ENCODE measurements at regions not wholly inside any gene's neighbourhood (a gene's known extent, or its start where the extent isn't known, plus 50 kb on each side); places are given as distances from the start of the nearest gene placed in this dataset.
A peak's percentile ranks its signal among the peaks of the same experiment; 100 is the strongest.
"Not testable (repeated sequence)": the region's sequence is repeated elsewhere in the genome, so short reads cannot be mapped to it uniquely, and the experiment has no call there.

DNA sequence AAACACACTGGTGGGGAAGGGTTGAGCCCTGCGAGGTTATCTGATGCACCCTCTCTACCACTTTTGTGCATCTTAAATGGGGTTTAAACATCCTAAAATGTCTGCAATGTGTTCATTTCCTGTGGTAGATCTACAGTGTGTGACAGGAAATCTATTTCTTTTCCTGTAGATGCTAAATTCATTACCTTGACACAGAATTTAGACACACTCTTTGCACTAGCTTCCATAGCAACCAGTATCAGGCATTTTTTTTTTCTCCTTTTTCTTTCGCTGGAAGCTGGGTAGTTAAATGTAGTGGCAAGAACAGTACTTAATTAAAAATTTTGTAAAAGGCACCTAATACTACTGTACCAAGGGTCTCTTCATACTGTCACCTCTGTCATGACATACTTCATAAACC lies 141.1 kb downstream of the RFPL4B start:
- TF ChIP-seq JUND (IDR thresholded peaks at IDR 0.05; ENCODE audit: low read depth) = no peak
- DNase-seq (ENCODE audit: low read depth in 1 of 2, low spot score in 1 of 2) = no peak
- in situ Hi-C loops (cut with HindIII; ENCODE audit: low pct_unique_long_range_greater_than_20kb, low sequenced_read_pairs) = no loop called here

DNA sequence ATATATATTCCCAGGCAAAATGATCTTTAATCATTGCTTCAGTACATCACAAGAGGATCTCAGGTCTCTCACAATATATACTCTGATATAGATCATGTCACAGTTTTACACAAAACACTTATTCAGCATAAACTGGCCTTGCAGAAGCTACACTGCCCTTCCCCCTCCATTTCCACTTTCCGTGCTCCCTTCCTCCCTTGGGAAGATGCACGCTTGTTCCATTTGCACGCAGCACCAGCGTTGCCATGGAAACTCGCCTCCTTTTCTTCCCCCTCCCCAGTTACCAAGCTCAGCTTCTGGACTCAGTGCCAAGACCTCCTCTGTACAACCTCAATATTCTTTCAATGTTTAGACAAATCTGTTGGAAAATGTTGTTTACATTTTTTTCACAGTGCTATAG lies 154.6 kb downstream of the RFPL4B start:
- in situ Hi-C loops (cut with HindIII; ENCODE audit: low pct_unique_long_range_greater_than_20kb, low sequenced_read_pairs) = no loop called here
- TF ChIP-seq JUND (IDR thresholded peaks at IDR 0.05; ENCODE audit: low read depth) = no peak
- no peak for DNase-seq (ENCODE audit: low read depth in 1 of 2, low spot score in 1 of 2)

DNA sequence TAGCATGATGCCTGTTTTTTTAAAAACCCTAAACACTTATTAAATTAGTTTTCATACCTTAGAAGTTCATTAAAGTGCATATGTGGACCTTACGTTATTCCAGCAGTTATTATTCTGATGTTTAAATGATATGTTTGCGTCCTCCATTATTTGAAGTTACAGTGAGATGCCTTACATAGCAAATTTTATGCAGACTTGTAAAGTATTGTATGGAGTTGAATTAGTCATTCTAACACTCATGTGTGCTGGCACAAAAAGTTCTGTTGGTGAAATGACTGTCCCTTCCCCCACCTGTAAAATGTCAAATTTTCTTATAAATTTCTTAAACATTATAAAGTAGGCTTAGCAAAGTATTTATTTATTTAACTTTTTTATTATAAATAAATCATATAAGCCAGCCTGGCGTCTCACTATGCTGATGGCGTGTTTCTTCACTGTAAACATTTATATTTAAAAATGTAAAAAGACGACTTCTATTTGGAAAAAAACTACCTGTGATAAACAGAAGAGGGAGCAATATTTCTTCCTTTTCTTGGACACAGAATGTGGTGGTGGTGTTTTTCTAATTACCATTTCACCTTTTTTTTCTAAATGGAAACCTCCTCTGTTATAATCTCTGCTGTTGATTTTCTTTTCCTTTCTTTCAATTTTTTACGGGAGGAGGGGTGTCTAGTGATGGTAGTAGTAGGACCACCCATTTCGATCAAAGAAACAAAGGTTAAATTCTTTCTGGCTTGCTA lies 155.4 kb downstream of the RFPL4B start:
- no peak for TF ChIP-seq JUND (IDR thresholded peaks at IDR 0.05; ENCODE audit: low read depth)

DNA sequence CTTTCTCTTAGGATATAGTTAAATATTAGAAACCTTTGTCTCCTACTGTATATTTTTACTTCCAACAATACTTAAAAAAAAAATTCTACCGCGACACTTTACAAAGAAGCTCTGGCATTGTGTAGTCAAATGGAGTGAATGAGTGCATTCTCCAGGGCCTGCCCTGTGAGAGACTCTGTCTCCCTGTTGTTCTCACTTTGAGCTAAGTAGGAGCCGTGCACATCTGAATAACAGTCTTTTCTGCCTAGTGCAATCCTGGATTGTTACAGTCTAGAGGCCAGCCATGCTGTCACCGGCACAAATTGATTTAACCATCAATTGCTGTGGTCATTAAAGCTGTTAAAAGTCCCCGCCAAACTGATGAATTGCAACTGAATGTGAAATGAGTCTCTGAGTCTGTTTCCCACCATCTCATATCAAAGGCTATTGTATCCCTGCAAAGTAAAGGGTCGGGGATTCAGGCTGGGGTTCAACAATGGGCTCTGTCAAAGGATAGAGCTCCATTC lies 156.0 kb downstream of the RFPL4B start:
- in situ Hi-C loops (cut with HindIII; ENCODE audit: low pct_unique_long_range_greater_than_20kb, low sequenced_read_pairs) = no loop called here

More for the DNA sequence above, 155.4 kb downstream of the RFPL4B start:
- DNase-seq (ENCODE audit: low read depth in 1 of 2, low spot score in 1 of 2) = peak in 1 of 2 experiments; percentile 12
- in situ Hi-C loops (cut with HindIII; ENCODE audit: low pct_unique_long_range_greater_than_20kb, low sequenced_read_pairs) = no loop called here

DNA sequence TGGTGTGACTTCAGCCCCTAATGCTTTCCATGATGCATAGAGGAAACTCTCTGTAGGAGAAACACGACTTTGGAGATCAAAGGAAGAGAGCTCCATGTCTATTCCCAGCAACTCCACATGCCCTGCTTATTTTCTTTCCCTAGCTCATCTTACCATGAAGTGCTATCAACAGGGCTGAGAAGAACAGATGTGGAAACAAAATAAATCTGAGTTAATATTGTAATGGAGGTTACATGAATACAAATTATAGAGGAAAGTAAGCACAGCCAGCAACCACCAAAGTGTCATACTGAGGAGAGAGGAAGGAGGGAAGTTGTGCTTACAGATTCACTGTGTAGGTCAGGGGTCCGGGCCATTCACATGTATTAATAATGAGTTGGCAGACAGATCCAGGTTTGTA lies 157.5 kb downstream of the RFPL4B start:
- DNase-seq (ENCODE audit: low read depth in 1 of 2, low spot score in 1 of 2) = no peak
- TF ChIP-seq JUND (IDR thresholded peaks at IDR 0.05; ENCODE audit: low read depth) = no peak
- in situ Hi-C loops (cut with HindIII; ENCODE audit: low pct_unique_long_range_greater_than_20kb, low sequenced_read_pairs) = no loop called here

More for the DNA sequence above, 156.0 kb downstream of the RFPL4B start:
- peak in 1 of 2 experiments; percentile 0 for DNase-seq (ENCODE audit: low read depth in 1 of 2, low spot score in 1 of 2)
- TF ChIP-seq JUND (IDR thresholded peaks at IDR 0.05; ENCODE audit: low read depth) = no peak

DNA sequence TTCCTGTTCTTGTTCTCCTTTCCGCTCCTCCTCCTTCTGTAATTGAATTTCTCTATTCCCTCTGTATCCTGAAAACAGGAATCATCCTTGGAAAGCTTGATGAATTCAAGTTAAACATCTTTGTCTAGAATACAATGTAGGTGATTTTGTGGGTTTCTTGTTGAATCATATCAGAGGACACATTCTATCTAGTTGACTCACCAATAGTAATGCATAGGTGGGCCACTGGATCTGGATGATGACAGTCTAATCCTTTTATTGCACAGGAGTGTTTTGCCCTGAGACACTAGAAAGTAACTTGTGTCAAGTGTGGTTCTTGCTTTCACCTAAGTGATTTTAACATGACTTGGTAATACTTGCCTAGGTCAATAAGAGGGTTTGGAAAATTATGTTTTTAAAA lies 164.3 kb downstream of the RFPL4B start:
- no peak for DNase-seq (ENCODE audit: low read depth in 1 of 2, low spot score in 1 of 2)
- TF ChIP-seq JUND (IDR thresholded peaks at IDR 0.05; ENCODE audit: low read depth) = no peak
- in situ Hi-C loops (cut with HindIII; ENCODE audit: low pct_unique_long_range_greater_than_20kb, low sequenced_read_pairs) = no loop called here

DNA sequence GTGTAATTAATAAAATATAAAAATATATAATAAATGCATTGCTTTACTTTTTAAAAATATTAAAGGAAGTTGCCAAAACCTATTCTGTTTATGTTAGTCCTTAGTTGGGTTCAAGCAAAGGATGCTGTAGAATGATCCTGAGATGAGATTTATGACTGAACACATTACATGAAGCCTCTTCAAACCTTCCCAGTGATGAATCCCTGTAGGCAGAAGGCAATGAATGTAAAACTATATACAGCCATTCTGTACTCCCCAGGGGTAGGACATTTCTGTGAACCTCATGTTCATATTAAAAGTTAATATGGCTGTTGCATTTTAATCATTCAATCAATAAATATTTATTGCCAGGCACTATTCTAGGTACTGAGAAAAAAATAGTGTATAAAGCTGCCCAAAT lies 166.0 kb downstream of the RFPL4B start:
- DNase-seq (ENCODE audit: low read depth in 1 of 2, low spot score in 1 of 2) = no peak
- no peak for TF ChIP-seq JUND (IDR thresholded peaks at IDR 0.05; ENCODE audit: low read depth)
- in situ Hi-C loops (cut with HindIII; ENCODE audit: low pct_unique_long_range_greater_than_20kb, low sequenced_read_pairs) = no loop called here

DNA sequence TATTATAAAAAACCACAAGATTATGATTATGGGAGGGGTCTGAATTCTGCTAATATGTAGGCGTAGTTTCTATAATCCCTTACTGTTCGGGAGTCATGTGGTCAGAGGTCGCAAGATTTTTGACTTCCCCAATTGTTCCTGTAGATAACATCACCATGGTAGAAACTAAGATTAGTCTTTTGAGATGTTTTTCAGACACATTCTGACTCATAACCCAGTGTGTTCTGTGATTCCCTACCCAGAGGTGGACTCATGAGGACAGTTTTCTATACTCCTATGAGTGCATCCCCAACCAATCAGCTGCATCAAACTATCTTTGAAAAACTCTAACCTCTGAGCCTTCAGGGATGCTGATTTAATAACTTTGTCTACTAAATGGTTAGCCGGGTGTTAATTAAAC lies 175.5 kb downstream of the RFPL4B start:
- in situ Hi-C loops (cut with HindIII; ENCODE audit: low pct_unique_long_range_greater_than_20kb, low sequenced_read_pairs) = no loop called here
- no peak for TF ChIP-seq JUND (IDR thresholded peaks at IDR 0.05; ENCODE audit: low read depth)
- no peak for DNase-seq (ENCODE audit: low read depth in 1 of 2, low spot score in 1 of 2)

DNA sequence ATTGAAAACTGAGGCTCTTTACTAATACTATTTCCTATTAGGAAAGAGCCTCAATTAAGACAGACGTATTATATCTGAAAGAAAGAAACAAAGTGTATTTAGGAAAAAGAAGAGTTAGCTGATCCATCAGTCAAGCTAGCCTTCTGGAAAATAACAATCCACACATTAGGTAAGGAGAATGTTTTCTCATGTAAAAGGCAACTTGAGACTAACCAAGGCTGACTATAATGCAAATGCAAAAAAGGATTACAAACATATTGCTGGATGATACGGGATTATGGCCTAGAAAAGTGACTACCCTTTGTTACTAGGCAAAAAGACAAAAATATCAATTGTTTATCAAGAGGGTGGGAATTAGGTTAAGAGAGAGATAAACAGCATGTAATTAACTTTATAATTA lies 176.9 kb downstream of the RFPL4B start:
- TF ChIP-seq JUND (IDR thresholded peaks at IDR 0.05; ENCODE audit: low read depth) = no peak
- in situ Hi-C loops (cut with HindIII; ENCODE audit: low pct_unique_long_range_greater_than_20kb, low sequenced_read_pairs) = no loop called here
- no peak for DNase-seq (ENCODE audit: low read depth in 1 of 2, low spot score in 1 of 2)

DNA sequence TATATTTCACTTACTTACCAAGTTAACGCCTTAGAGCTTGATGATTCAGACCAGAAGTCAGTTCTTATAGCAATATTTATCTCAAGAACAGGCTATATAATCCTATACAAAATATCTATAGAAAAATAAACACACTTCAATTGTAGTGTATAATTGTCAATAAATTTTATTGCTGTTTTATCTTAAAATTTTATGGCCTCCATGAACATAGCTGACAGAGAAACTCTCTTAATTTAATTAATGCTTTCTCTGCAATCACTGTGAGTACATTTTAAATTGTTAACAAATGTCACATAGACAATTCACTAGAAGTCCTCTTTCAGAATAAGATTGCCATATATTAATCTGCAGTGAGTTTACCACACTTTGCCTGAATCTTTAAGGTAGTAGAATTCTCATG lies 178.6 kb downstream of the RFPL4B start:
- in situ Hi-C loops (cut with HindIII; ENCODE audit: low pct_unique_long_range_greater_than_20kb, low sequenced_read_pairs) = no loop called here
- no peak for TF ChIP-seq JUND (IDR thresholded peaks at IDR 0.05; ENCODE audit: low read depth)

DNA sequence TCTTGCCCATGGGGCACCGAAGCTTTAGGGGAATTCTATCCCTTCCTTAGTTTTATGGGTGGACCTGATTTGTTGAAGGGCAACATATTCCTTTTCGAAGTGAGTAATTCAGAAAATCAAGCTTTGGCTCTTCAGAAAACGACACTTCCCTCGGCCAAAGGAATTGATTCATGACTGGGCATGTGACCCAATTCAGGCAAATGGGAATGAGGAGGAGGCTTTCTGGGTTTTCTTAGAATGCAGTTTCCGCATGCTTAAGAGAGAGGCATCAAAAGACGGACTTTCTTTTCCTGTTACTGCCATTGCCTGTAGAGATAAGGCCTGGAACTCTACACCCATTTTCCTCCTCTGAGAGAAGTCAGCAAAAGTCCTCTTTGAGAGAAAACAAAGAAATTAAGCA lies 179.5 kb downstream of the RFPL4B start:
- DNase-seq (ENCODE audit: low read depth in 1 of 2, low spot score in 1 of 2) = no peak
- in situ Hi-C loops (cut with HindIII; ENCODE audit: low pct_unique_long_range_greater_than_20kb, low sequenced_read_pairs) = no loop called here
- no peak for TF ChIP-seq JUND (IDR thresholded peaks at IDR 0.05; ENCODE audit: low read depth)

More for the DNA sequence above, 178.6 kb downstream of the RFPL4B start:
- DNase-seq (ENCODE audit: low read depth in 1 of 2, low spot score in 1 of 2) = no peak

DNA sequence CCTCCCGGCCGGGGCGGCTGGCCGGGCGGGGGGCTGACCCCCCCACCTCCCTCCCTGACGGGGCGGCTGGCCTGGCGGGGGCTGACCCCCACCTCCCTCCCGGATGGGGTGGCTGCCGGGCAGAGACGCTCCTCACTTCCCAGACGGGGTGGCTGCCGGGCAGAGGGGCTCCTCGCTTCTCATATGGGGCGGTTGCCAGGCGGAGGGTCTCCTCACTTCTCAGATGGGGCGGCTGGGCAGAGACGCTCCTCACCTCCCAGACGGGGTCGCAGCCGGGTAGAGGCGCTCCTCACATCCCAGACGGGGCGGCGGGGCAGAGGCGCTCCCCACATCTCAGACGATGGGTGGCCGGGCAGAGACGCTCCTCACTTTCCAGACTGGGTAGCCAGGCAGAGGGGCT lies 181.2 kb downstream of the RFPL4B start:
- in situ Hi-C loops (cut with HindIII; ENCODE audit: low pct_unique_long_range_greater_than_20kb, low sequenced_read_pairs); DNase-seq (ENCODE audit: low read depth in 1 of 2, low spot score in 1 of 2): not testable (repeated sequence)

DNA sequence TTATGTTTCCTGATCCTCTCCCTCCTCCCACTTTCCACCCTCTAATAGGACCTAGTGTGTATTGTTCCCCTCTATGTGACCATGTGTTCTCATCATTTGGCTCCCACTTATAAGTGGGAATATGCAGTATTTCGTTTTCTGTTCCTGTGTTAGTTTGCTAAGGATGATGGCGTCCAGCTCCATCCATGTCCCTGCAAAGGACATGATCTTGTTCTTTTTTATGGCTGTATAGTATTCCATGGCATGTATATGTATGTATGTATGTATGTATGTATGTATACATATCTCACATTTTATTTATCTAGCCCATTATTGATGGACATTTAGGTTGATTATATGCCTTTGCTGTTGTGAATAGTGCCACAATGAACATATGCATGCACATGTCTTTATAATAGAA lies 188.7 kb downstream of the RFPL4B start:
- in situ Hi-C loops (cut with HindIII; ENCODE audit: low pct_unique_long_range_greater_than_20kb, low sequenced_read_pairs) = no loop called here
- DNase-seq (ENCODE audit: low read depth in 1 of 2, low spot score in 1 of 2) = no peak
- TF ChIP-seq JUND (IDR thresholded peaks at IDR 0.05; ENCODE audit: low read depth) = no peak

DNA sequence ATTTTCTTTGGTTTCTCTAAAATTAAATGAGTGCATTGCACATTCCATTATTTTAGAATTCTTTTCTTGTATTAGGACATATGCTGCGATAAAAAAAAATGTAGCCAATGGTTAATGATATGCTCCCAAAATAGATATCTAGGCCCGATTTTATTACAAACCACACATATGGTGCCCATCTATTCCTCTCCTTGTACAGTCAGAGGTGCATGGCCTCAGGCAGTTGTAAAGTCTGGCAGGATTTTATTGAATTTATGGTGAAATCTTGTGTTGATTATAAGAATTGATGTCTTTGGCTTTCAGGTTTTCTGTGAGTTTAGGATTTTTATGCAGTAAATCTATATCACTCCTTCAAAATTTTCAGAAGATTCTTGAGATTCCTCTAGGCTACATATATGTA lies 192.2 kb downstream of the RFPL4B start:
- in situ Hi-C loops (cut with HindIII; ENCODE audit: low pct_unique_long_range_greater_than_20kb, low sequenced_read_pairs) = no loop called here
- TF ChIP-seq JUND (IDR thresholded peaks at IDR 0.05; ENCODE audit: low read depth) = no peak
- DNase-seq (ENCODE audit: low read depth in 1 of 2, low spot score in 1 of 2) = no peak

DNA sequence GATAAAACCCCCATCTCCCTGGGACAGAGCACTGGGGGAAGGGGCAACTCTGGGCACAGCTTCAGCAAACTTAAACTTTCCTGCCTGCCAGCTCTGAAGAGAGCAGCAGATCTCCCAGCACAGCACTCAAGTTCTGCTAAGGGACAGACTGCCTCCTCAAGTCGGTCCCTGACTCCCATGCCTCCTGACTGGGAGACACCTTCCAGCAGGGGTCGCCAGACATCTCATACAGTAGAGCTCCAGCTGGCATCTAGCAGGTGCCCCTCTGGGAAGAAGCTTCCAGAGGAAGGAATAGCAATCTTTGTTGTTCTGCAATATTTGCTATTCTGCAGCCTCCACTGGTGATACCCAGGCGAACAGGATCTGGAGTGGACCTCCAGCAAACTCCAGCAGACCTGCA lies 194.7 kb downstream of the RFPL4B start:
- in situ Hi-C loops (cut with HindIII; ENCODE audit: low pct_unique_long_range_greater_than_20kb, low sequenced_read_pairs) = not testable (repeated sequence)
- peak in 1 of 2 experiments; percentile 2 for DNase-seq (ENCODE audit: low read depth in 1 of 2, low spot score in 1 of 2)

DNA sequence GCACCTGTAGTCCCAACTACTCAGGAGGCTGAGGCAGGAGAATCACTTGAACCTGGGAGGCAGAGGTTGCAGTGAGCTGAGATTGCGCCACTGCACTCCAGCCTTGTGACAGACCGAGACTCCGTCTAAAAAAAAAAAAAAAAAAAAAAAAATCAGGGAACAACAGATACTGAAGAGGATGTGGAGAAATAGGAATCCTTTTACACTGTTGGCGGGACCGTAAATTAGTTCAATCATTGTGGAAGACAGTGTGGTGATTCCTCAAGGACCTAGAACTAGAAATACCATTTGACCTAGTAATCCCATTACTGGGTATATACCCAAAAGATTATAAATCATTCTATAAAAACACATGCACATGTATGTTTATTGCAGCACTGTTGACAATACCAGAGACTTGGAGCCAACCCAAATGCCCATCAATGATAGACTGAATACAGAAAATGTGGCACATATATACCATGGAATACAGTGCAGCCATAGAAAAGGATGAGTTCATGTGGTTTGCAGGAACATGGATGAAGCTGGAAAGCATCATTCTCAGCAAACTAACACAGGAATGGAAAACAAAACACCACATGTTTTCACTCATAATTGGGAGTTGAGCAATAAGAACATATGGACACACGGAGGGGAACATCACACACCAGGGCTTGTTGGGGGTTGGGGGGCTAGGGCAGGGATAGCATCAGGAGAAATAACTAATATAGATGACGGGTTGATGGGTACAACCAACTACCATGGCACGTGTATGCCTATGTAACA lies 200.4 kb downstream of the RFPL4B start:
- DNase-seq (ENCODE audit: low read depth in 1 of 2, low spot score in 1 of 2); in situ Hi-C loops (cut with HindIII; ENCODE audit: low pct_unique_long_range_greater_than_20kb, low sequenced_read_pairs): not testable (repeated sequence)
